Neural progenitor cell (in vitro differentiated cells): ENCODE measurements at regions not wholly inside any gene's neighbourhood (a gene's known extent, or its start where the extent isn't known, plus 50 kb on each side); places are given as distances from the start of the nearest gene placed in this dataset.

ENCODE experiments used
- EZH2 ChIP-seq: fragments of 200-600 bp; sonication (generic); IDR thresholded peaks from 2 replicates; pipeline ENCODE4 v1.6.1; 2017; ENCODE audit warnings: antibody characterized with exemption, mild to moderate bottlenecking, moderate library complexity
- TF ChIP-seq, protein P1 (sequence below): fragments of 200-600 bp; sonication (generic); IDR thresholded peaks from 2 replicates; pipeline ENCODE4 v1.5.1; 2017; ENCODE audit warnings: antibody characterized with exemption, mild to moderate bottlenecking

DNA sequence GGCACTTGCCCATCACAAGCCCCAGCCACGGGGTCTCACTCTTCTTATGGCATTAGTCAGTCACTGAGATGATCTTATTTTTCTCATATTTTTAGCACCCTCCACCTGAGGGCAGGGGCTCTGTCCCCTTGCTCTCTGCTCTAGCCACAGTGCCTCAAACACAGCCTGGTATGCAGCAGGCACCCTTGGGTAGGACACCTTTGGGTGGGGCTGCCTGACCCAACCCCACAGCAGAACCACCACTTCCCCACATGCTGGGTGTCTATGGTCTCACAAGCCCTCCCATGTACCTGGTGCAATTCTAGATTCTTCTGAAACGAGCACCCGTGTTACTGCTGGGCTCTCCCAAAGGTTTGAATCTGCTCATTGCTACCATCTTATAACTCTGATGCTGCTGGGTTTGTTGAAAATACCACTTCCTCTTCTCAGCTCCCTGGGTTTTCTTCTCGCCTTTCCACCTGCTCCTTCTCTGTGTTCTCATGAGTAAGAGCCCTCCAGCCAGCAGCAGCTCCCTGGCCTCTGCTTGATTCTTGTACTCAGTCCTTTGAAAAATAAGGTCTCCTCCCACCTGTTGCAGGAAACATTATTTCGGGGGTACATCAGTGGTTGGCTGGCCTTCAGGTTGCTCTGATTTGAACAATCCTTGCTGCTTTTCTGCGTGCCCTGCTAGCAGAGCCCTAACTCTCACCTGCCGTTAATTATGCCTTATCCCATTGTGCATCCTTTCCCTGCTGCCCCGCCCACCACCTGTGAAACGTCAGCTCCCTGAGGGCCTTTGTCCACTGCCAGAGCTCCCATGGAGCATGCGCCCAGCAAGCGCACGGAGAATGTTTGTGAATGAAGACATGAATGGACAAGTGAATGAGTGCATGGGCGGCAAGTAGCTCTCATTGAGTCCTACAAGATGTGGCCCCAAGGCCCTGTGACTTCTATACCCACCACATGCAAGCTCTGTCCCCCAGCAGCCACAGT is 1181.6 kb downstream of the TBC1D22A start:
- TF ChIP-seq, protein P1, sequence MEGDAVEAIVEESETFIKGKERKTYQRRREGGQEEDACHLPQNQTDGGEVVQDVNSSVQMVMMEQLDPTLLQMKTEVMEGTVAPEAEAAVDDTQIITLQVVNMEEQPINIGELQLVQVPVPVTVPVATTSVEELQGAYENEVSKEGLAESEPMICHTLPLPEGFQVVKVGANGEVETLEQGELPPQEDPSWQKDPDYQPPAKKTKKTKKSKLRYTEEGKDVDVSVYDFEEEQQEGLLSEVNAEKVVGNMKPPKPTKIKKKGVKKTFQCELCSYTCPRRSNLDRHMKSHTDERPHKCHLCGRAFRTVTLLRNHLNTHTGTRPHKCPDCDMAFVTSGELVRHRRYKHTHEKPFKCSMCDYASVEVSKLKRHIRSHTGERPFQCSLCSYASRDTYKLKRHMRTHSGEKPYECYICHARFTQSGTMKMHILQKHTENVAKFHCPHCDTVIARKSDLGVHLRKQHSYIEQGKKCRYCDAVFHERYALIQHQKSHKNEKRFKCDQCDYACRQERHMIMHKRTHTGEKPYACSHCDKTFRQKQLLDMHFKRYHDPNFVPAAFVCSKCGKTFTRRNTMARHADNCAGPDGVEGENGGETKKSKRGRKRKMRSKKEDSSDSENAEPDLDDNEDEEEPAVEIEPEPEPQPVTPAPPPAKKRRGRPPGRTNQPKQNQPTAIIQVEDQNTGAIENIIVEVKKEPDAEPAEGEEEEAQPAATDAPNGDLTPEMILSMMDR: no peak
- no peak for TF ChIP-seq EZH2
